ENCODE measurements at regions not wholly inside any gene's neighbourhood (a gene's known extent, or its start where the extent isn't known, plus 50 kb on each side); places are given as distances from the start of the nearest gene placed in this dataset.

DNA sequence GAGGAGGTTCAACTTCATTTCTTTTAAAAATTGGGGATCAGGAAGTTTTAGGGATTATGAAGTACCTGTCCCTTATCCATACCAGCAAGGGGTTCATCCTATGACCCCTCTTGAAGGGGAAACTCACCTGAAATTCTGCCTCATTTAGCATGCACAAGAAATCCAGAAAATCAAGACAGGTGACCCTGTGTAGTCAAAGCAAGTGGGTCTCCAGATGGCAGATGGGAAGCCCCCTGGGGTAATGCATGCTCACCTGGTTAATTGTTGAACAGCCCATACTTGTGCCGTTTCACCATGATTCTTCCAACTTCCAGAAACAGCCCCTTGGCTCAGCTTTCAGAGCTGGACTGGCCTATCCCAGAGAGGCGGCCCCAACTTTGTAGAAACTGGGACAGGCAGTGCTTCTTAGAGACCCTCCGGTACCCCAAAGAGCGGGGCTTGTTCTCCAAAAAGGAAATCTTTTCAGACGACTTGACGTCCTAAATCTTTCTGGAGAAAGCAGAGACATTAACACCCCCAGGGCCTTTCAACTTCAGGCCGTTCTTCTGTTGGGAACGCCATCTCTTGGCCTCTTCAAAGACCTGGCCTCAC lies 66.3 kb upstream of the ESRRB start:
- no peak for TF ChIP-seq POLR2A (IDR thresholded peaks at IDR 0.05)
- TF ChIP-seq, protein P1, sequence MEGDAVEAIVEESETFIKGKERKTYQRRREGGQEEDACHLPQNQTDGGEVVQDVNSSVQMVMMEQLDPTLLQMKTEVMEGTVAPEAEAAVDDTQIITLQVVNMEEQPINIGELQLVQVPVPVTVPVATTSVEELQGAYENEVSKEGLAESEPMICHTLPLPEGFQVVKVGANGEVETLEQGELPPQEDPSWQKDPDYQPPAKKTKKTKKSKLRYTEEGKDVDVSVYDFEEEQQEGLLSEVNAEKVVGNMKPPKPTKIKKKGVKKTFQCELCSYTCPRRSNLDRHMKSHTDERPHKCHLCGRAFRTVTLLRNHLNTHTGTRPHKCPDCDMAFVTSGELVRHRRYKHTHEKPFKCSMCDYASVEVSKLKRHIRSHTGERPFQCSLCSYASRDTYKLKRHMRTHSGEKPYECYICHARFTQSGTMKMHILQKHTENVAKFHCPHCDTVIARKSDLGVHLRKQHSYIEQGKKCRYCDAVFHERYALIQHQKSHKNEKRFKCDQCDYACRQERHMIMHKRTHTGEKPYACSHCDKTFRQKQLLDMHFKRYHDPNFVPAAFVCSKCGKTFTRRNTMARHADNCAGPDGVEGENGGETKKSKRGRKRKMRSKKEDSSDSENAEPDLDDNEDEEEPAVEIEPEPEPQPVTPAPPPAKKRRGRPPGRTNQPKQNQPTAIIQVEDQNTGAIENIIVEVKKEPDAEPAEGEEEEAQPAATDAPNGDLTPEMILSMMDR (IDR thresholded peaks at IDR 0.05), result no peak
- intact Hi-C loops (cut with DNase I), result no loop called here
- Histone ChIP-seq H3K27me3 (peaks cover 0 to 61% (median 0%) of the 10 kb centered on the region in 4 donors), H3K36me3 (no peaks in the 10 kb centered on the region), H3K27ac (no peak overlapping the region), H3K4me1 (no peaks in the 10 kb centered on the region), H3K4me3 (no peak overlapping the region), H3K9me3 (no peaks in the 10 kb centered on the region)
- no peak for DNase-seq
- 71 to 72% methylated on average over 4 to 7 of the region's 8 CpGs for WGBS, 2 donors

DNA sequence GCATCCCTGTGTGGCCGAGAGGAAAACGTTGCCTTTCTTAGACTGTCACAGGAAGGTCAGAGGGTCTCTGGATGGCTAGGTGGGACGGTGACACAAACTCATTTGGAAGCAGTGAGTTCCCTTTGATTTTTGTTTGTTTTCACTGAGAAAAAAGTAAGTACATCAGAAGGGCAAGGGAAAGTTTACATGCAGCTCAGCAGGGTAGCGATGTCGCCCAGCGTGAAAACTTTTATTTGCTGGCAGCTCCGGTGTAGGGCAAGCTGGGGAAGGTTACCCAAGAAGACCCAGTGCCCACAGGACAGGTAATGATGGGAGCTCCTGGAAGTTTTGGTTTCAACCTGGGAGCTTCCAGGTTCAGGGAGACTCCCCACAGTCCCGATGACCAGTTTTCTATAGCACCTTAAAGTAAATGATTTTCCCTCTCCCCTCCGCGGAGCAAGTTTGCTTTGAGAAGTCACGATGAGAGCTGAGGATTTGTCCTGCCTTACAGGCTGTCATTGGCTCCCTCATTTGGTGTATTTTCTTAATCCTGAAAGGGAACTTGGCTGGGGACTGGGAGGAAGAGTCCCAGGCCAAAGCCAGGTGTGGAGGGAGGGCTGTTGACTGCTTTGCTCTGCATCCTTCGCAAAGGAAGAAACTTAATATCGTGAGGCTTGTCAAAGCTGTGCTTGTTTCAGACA lies 64.7 kb upstream of the ESRRB start:
- Histone ChIP-seq H3K36me3 (no peaks in the 10 kb centered on the region), H3K9me3 (no peaks in the 10 kb centered on the region), H3K27ac (no peak overlapping the region), H3K4me1 (no peaks in the 10 kb centered on the region), H3K4me3 (no peak overlapping the region), H3K27me3 (peaks cover 0 to 58% (median 0%) of the 10 kb centered on the region in 4 donors)
- intact Hi-C loops (cut with DNase I), result no loop called here
- 32 to 38% methylated on average over 7 to 12 of the region's 13 CpGs for WGBS, 2 donors
- no peak for DNase-seq
- no peak for TF ChIP-seq POLR2A (IDR thresholded peaks at IDR 0.05)

DNA sequence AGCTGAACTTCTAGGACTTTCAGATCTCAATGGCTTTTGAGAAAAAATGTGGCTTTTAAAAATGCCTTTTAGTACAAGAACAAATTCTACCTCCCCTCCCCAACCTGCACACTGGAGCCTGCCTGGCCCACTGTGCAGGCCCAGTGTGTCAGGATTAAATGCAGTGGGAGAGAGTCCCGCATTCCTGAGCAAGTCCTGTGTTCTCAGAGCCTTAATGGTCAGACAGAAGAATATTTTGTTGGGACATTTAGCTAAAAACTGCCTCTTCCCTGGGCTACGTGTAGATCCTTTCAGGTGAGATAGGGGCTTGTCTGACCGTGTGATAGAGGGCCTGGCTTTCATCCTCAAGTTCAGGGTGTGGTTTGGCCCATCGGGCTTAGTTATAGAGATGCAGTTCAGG lies 63.1 kb upstream of the ESRRB start:
- H3K4me1 ChIP-seq, result no peaks in the 10 kb centered on the region
- no peak overlapping the region for H3K4me3 ChIP-seq
- intact Hi-C loops (cut with DNase I), result no loop called here
- WGBS, 2 donors, result 53 to 70% methylated on average over 3 to 4 of the region's 4 CpGs
- no peak overlapping the region for H3K27ac ChIP-seq
- H3K9me3 ChIP-seq, result no peaks in the 10 kb centered on the region
- H3K36me3 ChIP-seq, result no peaks in the 10 kb centered on the region
- H3K27me3 ChIP-seq, result peaks cover 0 to 57% (median 0%) of the 10 kb centered on the region in 4 donors
- DNase-seq, result no peak
- TF ChIP-seq, protein P1 (IDR thresholded peaks at IDR 0.05), result no peak
- TF ChIP-seq POLR2A (IDR thresholded peaks at IDR 0.05), result no peak

DNA sequence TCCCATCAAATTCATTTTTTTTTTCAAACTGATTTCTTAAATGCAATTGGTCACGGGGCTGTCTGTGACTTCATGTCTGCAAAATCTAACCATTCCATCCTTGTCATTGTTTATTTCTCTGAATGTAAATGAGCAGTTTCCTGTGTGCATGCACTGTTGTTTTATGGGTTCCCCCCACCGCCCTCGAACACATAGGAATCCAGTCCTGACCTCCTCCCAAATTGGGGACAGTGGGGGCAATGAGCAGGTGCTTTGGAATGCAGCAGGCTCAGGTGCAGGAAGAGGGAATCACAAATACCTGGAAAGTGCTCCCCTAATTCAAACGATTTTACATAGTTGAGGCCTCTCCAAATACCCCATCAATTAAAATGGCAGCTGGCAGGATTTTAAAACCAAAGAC lies 62.6 kb upstream of the ESRRB start:
- H3K4me3 ChIP-seq, result no peak overlapping the region
- H3K9me3 ChIP-seq, result no peaks in the 10 kb centered on the region
- 37 to 44% methylated on average over 4 of the region's 4 CpGs for WGBS, 2 donors
- TF ChIP-seq, protein P1 (IDR thresholded peaks at IDR 0.05), result no peak
- no peak for TF ChIP-seq POLR2A (IDR thresholded peaks at IDR 0.05)
- intact Hi-C loops (cut with DNase I), result no loop called here
- no peak overlapping the region for H3K27ac ChIP-seq
- DNase-seq, result no peak
- H3K27me3 ChIP-seq, result peaks cover 0 to 54% (median 0%) of the 10 kb centered on the region in 4 donors
- H3K36me3 ChIP-seq, result no peaks in the 10 kb centered on the region
- no peaks in the 10 kb centered on the region for H3K4me1 ChIP-seq

DNA sequence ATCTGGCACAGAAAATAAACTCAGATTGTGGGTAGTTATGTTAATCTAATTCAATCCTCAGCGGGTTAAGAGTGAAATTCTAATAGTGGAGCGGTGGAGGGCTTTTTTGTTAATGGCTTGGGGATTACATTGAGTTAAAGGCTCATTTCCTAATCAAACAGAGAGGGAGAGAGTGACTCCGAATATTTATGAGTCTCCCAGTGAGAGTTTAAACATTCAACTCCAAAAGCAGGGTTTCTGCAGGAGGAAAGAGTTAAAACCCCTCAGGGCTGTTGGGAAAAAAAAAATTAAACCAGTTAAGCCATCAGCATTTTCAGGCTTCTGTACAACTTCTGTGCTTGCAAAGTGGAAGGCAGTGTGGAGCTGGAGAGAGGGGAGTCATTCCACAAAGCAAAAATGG lies 62.1 kb upstream of the ESRRB start:
- Histone ChIP-seq H3K4me3 (no peak overlapping the region), H3K4me1 (no peaks in the 10 kb centered on the region), H3K9me3 (no peaks in the 10 kb centered on the region), H3K27ac (no peak overlapping the region), H3K36me3 (no peaks in the 10 kb centered on the region), H3K27me3 (peaks cover 0 to 50% (median 0%) of the 10 kb centered on the region in 4 donors)
- 45 to 52% methylated on average over 3 of the region's 3 CpGs for WGBS, 2 donors
- TF ChIP-seq, protein P1 (IDR thresholded peaks at IDR 0.05), result no peak
- no peak for TF ChIP-seq POLR2A (IDR thresholded peaks at IDR 0.05)
- intact Hi-C loops (cut with DNase I), result no loop called here
- DNase-seq, result no peak
